SK-N-MC (cell line): ENCODE measurements at regions not wholly inside any gene's neighbourhood (a gene's known extent, or its start where the extent isn't known, plus 50 kb on each side); places are given as distances from the start of the nearest gene placed in this dataset.

Source experiments
- EZH2 ChIP-seq: fragments of 200-600 bp; sonication (generic); IDR thresholded peaks from one replicate; pipeline ENCODE4 v1.6.1; 2017; ENCODE audit warnings: antibody characterized with exemption
- FOXP2 ChIP-seq: optimal IDR thresholded peaks from 2 replicates; pipeline ENCODE3; 2011; ENCODE audit warnings: mild to moderate bottlenecking, moderate library complexity; ENCODE audit not compliant: insufficient read depth; ENCODE audit errors: extremely low read length, control extremely low read depth
- POLR2AphosphoS5 ChIP-seq: IDR thresholded peaks from 2 replicates; pipeline ENCODE4 v1.6.1; 2012; ENCODE audit warnings: mild to moderate bottlenecking, low read depth, low read length, borderline replicate concordance

DNA sequence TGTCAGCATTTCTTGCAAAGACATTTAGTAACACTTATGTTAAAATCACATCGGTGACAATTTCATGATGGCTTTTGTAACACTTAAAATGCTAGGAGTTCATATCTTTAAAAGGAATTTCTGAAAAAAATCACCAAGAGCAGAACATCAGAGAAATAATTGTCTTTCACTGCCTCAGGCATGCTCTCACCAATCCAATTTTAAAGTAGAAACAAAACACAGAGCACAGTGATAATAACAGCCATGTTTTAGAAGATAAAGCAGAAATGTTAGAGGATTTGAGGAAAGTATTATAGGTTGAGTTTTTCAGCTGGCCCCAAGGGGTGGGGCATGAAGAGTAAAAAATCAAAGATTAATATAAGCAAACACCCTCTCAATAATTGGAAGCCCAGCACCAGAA is 1037.6 kb downstream of the DSC3 start:
- TF ChIP-seq POLR2AphosphoS5 (no peak), EZH2 (no peak), FOXP2 (no peak)
